Heart left ventricle (tissue), 13 donors: ENCODE measurements at regions not wholly inside any gene's neighbourhood (a gene's known extent, or its start where the extent isn't known, plus 50 kb on each side); places are given as distances from the start of the nearest gene placed in this dataset.

ENCODE experiments used
- POLR2A ChIP-seq, 2 donors: fragments of 450-650 bp; IDR thresholded peaks; one replicate each; pipeline ENCODE4 v1.6.1; 2017; ENCODE audit warnings: antibody characterized with exemption in 2 of 2, mild to moderate bottlenecking in 2 of 2, moderate library complexity in 2 of 2
- TF ChIP-seq, protein P1 (sequence below), 12 donors: fragments of 200-600 bp; sonication (generic) in 4 of 12; IDR thresholded peaks; one replicate each; pipeline versions ENCODE4 v1.5.0 to v1.8.0; 2018 to 2022; ENCODE audit warnings: antibody characterized with exemption in 12 of 12, mild to moderate bottlenecking in 5 of 12
- donor health status: ischemic (EF 13 %, LVEDD 7.1; RV severe dilation, severe dysfunction).
- donor health status: DM: no; HTN: yes; CAD: no.
- donor health status: DM: no; HTN: no; CAD: no.
- donor health status: ischemic (EF 25% LVEDD 6.9; RV normal size, moderate dysfunction).
- donor health status: ischemic (EF 25% LVEDD 5.7; RV mildly dilated, moderate dysfunction).
- donor health status: ischemic (EF 35%, LVEDD 5.7; RV mildly dilated, moderate dysfunction).
- donor health status: nonischemic (EF 11% LVEDD 7.7; RV severe dilation, severe dysfunction).
- donor health status: DM: yes; HTN: yes; CAD: no.
- donor health status: PGD.
- donor health status: ischemic (EF 29% LVEDD 5.4; RV normal size, mild dysfunction).
- donor health status: nonischemic (EF 23%, LVEDD 6.1; RV moderate dilation, normal function).

DNA sequence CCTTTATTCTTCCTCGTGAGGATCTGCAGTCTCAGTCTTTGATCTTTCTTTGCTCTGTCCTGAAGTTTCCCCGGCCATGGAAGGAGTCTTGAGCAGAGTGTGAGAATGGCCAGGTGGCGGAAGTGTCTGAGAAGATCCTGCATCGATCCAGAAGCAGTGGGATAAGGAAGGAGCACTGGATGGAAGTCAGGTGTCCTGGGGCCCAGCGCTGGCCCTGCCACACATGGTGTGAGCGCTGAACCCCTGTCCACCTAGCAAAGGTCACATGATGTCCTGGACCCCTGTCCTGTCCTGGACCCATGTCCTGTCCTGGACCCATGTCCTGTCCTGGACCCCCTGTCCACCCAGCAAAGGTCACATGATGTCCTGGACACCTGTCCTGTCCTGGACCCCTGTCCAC lies 111.8 kb upstream of the MED13L start:
- TF ChIP-seq, protein P1, sequence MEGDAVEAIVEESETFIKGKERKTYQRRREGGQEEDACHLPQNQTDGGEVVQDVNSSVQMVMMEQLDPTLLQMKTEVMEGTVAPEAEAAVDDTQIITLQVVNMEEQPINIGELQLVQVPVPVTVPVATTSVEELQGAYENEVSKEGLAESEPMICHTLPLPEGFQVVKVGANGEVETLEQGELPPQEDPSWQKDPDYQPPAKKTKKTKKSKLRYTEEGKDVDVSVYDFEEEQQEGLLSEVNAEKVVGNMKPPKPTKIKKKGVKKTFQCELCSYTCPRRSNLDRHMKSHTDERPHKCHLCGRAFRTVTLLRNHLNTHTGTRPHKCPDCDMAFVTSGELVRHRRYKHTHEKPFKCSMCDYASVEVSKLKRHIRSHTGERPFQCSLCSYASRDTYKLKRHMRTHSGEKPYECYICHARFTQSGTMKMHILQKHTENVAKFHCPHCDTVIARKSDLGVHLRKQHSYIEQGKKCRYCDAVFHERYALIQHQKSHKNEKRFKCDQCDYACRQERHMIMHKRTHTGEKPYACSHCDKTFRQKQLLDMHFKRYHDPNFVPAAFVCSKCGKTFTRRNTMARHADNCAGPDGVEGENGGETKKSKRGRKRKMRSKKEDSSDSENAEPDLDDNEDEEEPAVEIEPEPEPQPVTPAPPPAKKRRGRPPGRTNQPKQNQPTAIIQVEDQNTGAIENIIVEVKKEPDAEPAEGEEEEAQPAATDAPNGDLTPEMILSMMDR (IDR thresholded peaks at IDR 0.05): no peak
- TF ChIP-seq POLR2A (IDR thresholded peaks at IDR 0.05): no peak
